HepG2 (cell line): ENCODE measurements at regions not wholly inside any gene's neighbourhood (a gene's known extent, or its start where the extent isn't known, plus 50 kb on each side); places are given as distances from the start of the nearest gene placed in this dataset.

Experiments used
- ATAC-seq: fragments of 200-7000 bp; cut with Tn5 transposase; 3 replicates; pipeline ENCODE4 v1.9.1; 2020; ENCODE audit warnings: mild to moderate bottlenecking, moderate library complexity
- BruUV-seq: library from RNA; stranded (reverse); fragments of 400-500 nt; replicated peaks from 2 replicates; lab custom pipeline; 2021; lab: Mats Ljungman, UMichigan
- CTCF ChIA-PET: fragments of 300-600 bp; formaldehyde crosslinking; extraction: SDS; loops from one replicate; lab custom pipeline; 2021; ENCODE audit warnings: low total read pairs, inconsistent platforms, low intra/inter-chr PET ratio; lab: Yijun Ruan, JAX
- POLR2A ChIA-PET: fragments of 350-600 bp; sonication (Branson Sonifier 250); formaldehyde crosslinking; loops from one replicate; lab custom pipeline; 2020; ENCODE audit warnings: antibody characterized with exemption, inconsistent platforms; lab: Yijun Ruan, JAX
- DNase-seq: peaks from one replicate; pipeline ENCODE4 v3.0.0-alpha.2; 2015; ENCODE audit warnings: low spot score
- FAIRE-seq: peaks from 3 replicates; lab custom pipeline; 2011; peaks lifted over from hg19 to GRCh38; lab: Jason Lieb, UNC
- H2AFZ ChIP-seq: one replicate; pipeline ENCODE4 v1.6.1; 2011; ENCODE audit warnings: low read length, inconsistent platforms
- H3K27ac ChIP-seq: fragments of 300-600 bp; 3 replicates; pipeline ENCODE4 v1.8.0; 2011; ENCODE audit warnings: mixed run types, mild to moderate bottlenecking, mixed read lengths, low read length, inconsistent platforms; ENCODE audit not compliant: insufficient read depth; ENCODE audit errors: extremely low read length
- H3K27me3 ChIP-seq, 2 experiments: fragments of 200-600 bp in 1 of 2; 2 replicates in 1 of 2; 3 replicates in 1 of 2; pipeline versions ENCODE4 v1.6.0 to v1.8.0; 2011; ENCODE audit warnings: low read length in 2 of 2, mild to moderate bottlenecking in 2 of 2, moderate library complexity in 2 of 2, inconsistent platforms in 1 of 2; ENCODE audit not compliant: insufficient read depth in 2 of 2, control insufficient read depth in 1 of 2
- H3K36me3 ChIP-seq, 2 experiments: fragments of 200-600 bp in 1 of 2; replicated peaks in 1 of 2; 2 replicates in 1 of 2; 3 replicates in 1 of 2; pipeline versions ENCODE4 v1.5.1 to v1.8.0; 2011; ENCODE audit warnings: low read length in 2 of 2, inconsistent platforms in 1 of 2; ENCODE audit not compliant: insufficient read depth in 2 of 2, control insufficient read depth in 1 of 2
- H3K4me1 ChIP-seq: 2 replicates; pipeline ENCODE4 v1.5.1; 2012; ENCODE audit warnings: low read length, inconsistent platforms; ENCODE audit not compliant: insufficient read depth
- H3K4me2 ChIP-seq: 2 replicates; pipeline ENCODE4 v1.6.0; 2011; ENCODE audit warnings: low read depth, low read length, inconsistent platforms
- H3K4me3 ChIP-seq, 3 experiments: fragments of 200-600 bp in 1 of 3; sonication (generic), shearing (Covaris generic) in 1 of 3; replicated peaks in 1 of 3; 2 replicates each; pipeline ENCODE4 v1.5.1; 2011 to 2016; ENCODE audit warnings: low read length in 3 of 3, inconsistent platforms in 2 of 3, low read depth in 2 of 3, mild to moderate bottlenecking in 2 of 3, control low read depth in 1 of 3, mixed read lengths in 1 of 3; ENCODE audit not compliant: insufficient read depth in 1 of 3
- H3K79me2 ChIP-seq: one replicate; pipeline ENCODE4 v1.6.1; 2011; ENCODE audit warnings: low read length, inconsistent platforms; ENCODE audit not compliant: insufficient read depth
- H3K9ac ChIP-seq: 2 replicates; pipeline ENCODE4 v1.6.0; 2011; ENCODE audit warnings: mild to moderate bottlenecking, low read depth, low read length, inconsistent platforms; ENCODE audit not compliant: insufficient read depth
- H3K9me3 ChIP-seq: 2 replicates; pipeline ENCODE4 v1.5.1; 2012; ENCODE audit warnings: mild to moderate bottlenecking, low read length
- H4K20me1 ChIP-seq: 2 replicates; pipeline ENCODE4 v1.6.0; 2011; ENCODE audit warnings: inconsistent platforms, mild to moderate bottlenecking, low read length, moderate library complexity; ENCODE audit not compliant: insufficient read depth
- ATRX ChIP-seq: sonication (generic); formaldehyde crosslinking; IDR thresholded peaks from 2 replicates; pipeline ENCODE4 v1.4.0; 2020; ENCODE audit warnings: missing genetic modification reagents, borderline replicate concordance
- CAMTA2 ChIP-seq: sonication (generic); formaldehyde crosslinking; IDR thresholded peaks from 2 replicates; pipeline ENCODE4 v1.4.0; 2020; ENCODE audit warnings: mild to moderate bottlenecking, missing genetic modification reagents, borderline replicate concordance
- CENPX ChIP-seq: sonication (generic); formaldehyde crosslinking; IDR thresholded peaks from 2 replicates; pipeline ENCODE4 v1.9.0; 2021; ENCODE audit warnings: mild to moderate bottlenecking, missing genetic modification reagents, moderate library complexity
- CREB1 ChIP-seq, 2 experiments: fragments of 450-650 bp in 1 of 2; IDR thresholded peaks; 2 replicates each; pipeline ENCODE4 v1.6.1; 2016 to 2017; ENCODE audit warnings: control low read depth in 1 of 2, mild to moderate bottlenecking in 1 of 2, missing compliant biosample characterization in 1 of 2, missing genetic modification characterization in 1 of 2
- JUNB ChIP-seq: sonication (generic); formaldehyde crosslinking; IDR thresholded peaks from 2 replicates; pipeline ENCODE4 v1.8.0; 2022; ENCODE audit warnings: missing genetic modification reagents, mild to moderate bottlenecking, borderline replicate concordance
- JUND ChIP-seq: sonication (generic); formaldehyde crosslinking; IDR thresholded peaks from 2 replicates; pipeline ENCODE4 v1.8.0; 2022; ENCODE audit warnings: mild to moderate bottlenecking, missing genetic modification reagents
- KLF6 ChIP-seq: IDR thresholded peaks from 2 replicates; pipeline ENCODE4 v1.8.0; 2016; ENCODE audit warnings: missing biosample characterization, missing genetic modification reagents
- SMYD3 ChIP-seq: sonication (generic); formaldehyde crosslinking; IDR thresholded peaks from 2 replicates; pipeline ENCODE4 v1.8.1; 2023; ENCODE audit warnings: mild to moderate bottlenecking, missing genetic modification reagents
- ZFP36L2 ChIP-seq: sonication (generic); formaldehyde crosslinking; IDR thresholded peaks from 2 replicates; pipeline ENCODE4 v1.4.0; 2020; ENCODE audit warnings: missing genetic modification reagents
- ZNF24 ChIP-seq: fragments of 450-650 bp; IDR thresholded peaks from 2 replicates; pipeline ENCODE4 v1.6.1; 2017; ENCODE audit warnings: antibody characterized with exemption, mild to moderate bottlenecking
- ZNF263 ChIP-seq: sonication (generic); formaldehyde crosslinking; IDR thresholded peaks from 2 replicates; pipeline ENCODE4 v1.4.0; 2020; ENCODE audit warnings: missing genetic modification reagents
- ZNF850 ChIP-seq: sonication (generic); formaldehyde crosslinking; conservative IDR thresholded peaks from 2 replicates; pipeline ENCODE4 v1.9.0; 2021; ENCODE audit warnings: mild to moderate bottlenecking, missing genetic modification reagents
- WGBS: methylation state at CpG from one replicate; pipeline ENCODE4 v1.1.6; 2017; ENCODE audit warnings: low lambda C conversion rate; 5-methylcytosine and 5-hydroxymethylcytosine counted together
- in situ Hi-C: cut with HindIII; loops from 2 replicates; pipeline ENCODE4 v1.10.0; 2017; ENCODE audit warnings: low pct_unique_long_range_greater_than_20kb; ENCODE audit not compliant: extremely low pct_ligation_motif_present
- intact Hi-C: fragments of 100-400 bp; cut with micrococcal nuclease; formaldehyde crosslinking; loops from one replicate; pipeline ENCODE4 v1.10.0; 2022; ENCODE audit not compliant: unreplicated experiment
- TF ChIP-seq, protein P1 (sequence below): sonication (generic); formaldehyde crosslinking; IDR thresholded peaks from 2 replicates; pipeline ENCODE4 v1.5.0; 2020; ENCODE audit warnings: mild to moderate bottlenecking, missing genetic modification reagents
- TF ChIP-seq, protein P2 (sequence below): sonication (generic); formaldehyde crosslinking; IDR thresholded peaks from 2 replicates; pipeline ENCODE4 v1.5.0; 2020; ENCODE audit warnings: mild to moderate bottlenecking, missing genetic modification reagents, borderline replicate concordance

DNA sequence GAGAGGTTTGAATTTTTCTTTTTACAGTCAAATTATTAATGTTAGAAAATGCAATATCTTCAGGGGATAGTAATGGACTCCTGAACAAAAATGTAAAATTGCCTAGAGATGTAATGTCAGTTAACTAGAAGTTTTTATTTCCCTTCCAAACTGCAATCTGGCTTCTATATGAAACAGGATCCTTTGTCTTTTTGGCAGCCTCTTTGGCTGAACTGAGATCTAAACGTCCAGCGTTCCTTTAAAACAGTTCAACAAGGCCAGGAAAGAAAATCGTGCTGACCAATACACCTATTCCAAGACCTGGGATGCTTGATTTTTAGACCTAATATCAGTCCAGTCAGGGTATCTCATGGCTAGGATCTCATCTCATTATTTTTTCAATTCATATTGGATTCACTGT, 245.5 kb downstream of the FIGN start:
- H3K9ac ChIP-seq, result no peak overlapping the region
- DNase-seq (no peak), FAIRE-seq (no peak), ATAC-seq (no peak)
- 0 out of 5 replicates have a peak, but pooled peaks cover 0 to 4% of the 10 kb centered on the region in 2 experiments for H3K27me3 ChIP-seq
- H3K27ac ChIP-seq, result no peak overlapping the region
- intact Hi-C loops (no loop called here), in situ Hi-C loops (no loop called here)
- no peaks in the 10 kb centered on the region for H3K36me3 ChIP-seq
- ChIA-PET POLR2A (no interaction called here), CTCF (no interaction called here)
- TF ChIP-seq CAMTA2 (no peak), SMYD3 (CRISPR knock-in tag) (no peak), ZNF850 (CRISPR knock-in tag) (no peak), JUND (CRISPR knock-in tag) (no peak), ATRX (CRISPR knock-in tag) (no peak), ZFP36L2 (CRISPR knock-in tag) (no peak), JUNB (CRISPR knock-in tag) (no peak)
- TF ChIP-seq, protein P1, sequence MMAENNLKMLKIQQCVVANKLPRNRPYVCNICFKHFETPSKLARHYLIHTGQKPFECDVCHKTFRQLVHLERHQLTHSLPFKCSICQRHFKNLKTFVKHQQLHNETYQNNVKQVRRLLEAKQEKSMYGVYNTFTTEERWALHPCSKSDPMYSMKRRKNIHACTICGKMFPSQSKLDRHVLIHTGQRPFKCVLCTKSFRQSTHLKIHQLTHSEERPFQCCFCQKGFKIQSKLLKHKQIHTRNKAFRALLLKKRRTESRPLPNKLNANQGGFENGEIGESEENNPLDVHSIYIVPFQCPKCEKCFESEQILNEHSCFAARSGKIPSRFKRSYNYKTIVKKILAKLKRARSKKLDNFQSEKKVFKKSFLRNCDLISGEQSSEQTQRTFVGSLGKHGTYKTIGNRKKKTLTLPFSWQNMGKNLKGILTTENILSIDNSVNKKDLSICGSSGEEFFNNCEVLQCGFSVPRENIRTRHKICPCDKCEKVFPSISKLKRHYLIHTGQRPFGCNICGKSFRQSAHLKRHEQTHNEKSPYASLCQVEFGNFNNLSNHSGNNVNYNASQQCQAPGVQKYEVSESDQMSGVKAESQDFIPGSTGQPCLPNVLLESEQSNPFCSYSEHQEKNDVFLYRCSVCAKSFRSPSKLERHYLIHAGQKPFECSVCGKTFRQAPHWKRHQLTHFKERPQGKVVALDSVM (CRISPR knock-in tag), result no peak
- H3K4me3 ChIP-seq, result no peak overlapping the region
- BruUV-seq, result no TSS peak
- H3K4me2 ChIP-seq, result no peak overlapping the region
- H4K20me1 ChIP-seq, result no peaks in the 10 kb centered on the region
- no peaks in the 10 kb centered on the region for H3K4me1 ChIP-seq
- H3K79me2 ChIP-seq, result no peaks in the 10 kb centered on the region
- WGBS, result 9% methylated on average over 3 of the region's 3 CpGs
- no peaks in the 10 kb centered on the region for H3K9me3 ChIP-seq
- no peak overlapping the region for H2AFZ ChIP-seq

DNA sequence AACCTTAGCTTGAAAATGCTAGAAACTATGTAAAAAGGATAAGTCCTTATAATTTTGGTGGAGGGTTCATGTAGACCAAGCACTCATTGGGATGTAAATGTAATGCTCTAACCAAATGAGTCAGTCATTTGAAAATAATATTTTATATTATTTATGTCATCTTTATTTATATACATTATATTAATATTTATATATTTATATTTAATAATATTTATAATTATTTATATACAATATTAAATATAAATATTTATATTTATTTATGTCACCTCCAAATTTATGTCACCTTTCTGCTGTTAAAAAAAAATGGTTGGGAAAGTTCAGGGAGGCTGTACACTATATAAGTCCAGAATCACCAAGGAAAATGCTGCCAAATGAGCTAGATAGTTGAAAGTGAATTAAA, 254.3 kb downstream of the FIGN start:
- Histone ChIP-seq H3K4me2 (no peak overlapping the region), H3K9me3 (no peaks in the 10 kb centered on the region), H3K36me3 (no peaks in the 10 kb centered on the region), H2AFZ (no peak overlapping the region), H3K4me1 (no peaks in the 10 kb centered on the region), H3K79me2 (no peaks in the 10 kb centered on the region), H3K9ac (no peak overlapping the region), H3K27me3 (no peaks in the 10 kb centered on the region), H4K20me1 (no peaks in the 10 kb centered on the region), H3K27ac (no peak overlapping the region), H3K4me3 (no peak overlapping the region)
- in situ Hi-C loops (no loop called here), intact Hi-C loops (no loop called here)
- DNase-seq, result no peak
- TF ChIP-seq, protein P2, sequence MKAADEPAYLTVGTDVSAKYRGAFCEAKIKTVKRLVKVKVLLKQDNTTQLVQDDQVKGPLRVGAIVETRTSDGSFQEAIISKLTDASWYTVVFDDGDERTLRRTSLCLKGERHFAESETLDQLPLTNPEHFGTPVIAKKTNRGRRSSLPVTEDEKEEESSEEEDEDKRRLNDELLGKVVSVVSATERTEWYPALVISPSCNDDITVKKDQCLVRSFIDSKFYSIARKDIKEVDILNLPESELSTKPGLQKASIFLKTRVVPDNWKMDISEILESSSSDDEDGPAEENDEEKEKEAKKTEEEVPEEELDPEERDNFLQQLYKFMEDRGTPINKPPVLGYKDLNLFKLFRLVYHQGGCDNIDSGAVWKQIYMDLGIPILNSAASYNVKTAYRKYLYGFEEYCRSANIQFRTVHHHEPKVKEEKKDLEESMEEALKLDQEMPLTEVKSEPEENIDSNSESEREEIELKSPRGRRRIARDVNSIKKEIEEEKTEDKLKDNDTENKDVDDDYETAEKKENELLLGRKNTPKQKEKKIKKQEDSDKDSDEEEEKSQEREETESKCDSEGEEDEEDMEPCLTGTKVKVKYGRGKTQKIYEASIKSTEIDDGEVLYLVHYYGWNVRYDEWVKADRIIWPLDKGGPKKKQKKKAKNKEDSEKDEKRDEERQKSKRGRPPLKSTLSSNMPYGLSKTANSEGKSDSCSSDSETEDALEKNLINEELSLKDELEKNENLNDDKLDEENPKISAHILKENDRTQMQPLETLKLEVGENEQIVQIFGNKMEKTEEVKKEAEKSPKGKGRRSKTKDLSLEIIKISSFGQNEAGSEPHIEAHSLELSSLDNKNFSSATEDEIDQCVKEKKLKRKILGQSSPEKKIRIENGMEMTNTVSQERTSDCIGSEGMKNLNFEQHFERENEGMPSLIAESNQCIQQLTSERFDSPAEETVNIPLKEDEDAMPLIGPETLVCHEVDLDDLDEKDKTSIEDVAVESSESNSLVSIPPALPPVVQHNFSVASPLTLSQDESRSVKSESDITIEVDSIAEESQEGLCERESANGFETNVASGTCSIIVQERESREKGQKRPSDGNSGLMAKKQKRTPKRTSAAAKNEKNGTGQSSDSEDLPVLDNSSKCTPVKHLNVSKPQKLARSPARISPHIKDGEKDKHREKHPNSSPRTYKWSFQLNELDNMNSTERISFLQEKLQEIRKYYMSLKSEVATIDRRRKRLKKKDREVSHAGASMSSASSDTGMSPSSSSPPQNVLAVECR (CRISPR knock-in tag), result no peak
- TF ChIP-seq ZNF24, result no peak
- no peak for TF ChIP-seq CENPX
- TF ChIP-seq CREB1 (IDR thresholded peaks at IDR 0.05), result no peak
- TF ChIP-seq CREB1 (CRISPR knock-in tag; IDR thresholded peaks at IDR 0.05), result no peak
- TF ChIP-seq KLF6 (CRISPR knock-in tag), result no peak
- no peak for TF ChIP-seq ZNF263 (CRISPR knock-in tag)
- BruUV-seq, result no TSS peak
- POLR2A ChIA-PET, result no interaction called here
- no peak for ATAC-seq
- CTCF ChIA-PET, result no interaction called here
- no peak for FAIRE-seq
